HG03039 (cell line): ENCODE measurements at regions not wholly inside any gene's neighbourhood (a gene's known extent, or its start where the extent isn't known, plus 50 kb on each side); places are given as distances from the start of the nearest gene placed in this dataset.

Experiments
- ATAC-seq: cut with Tn5 transposase; IDR thresholded peaks from one replicate; pipeline ENCODE4 v1.9.1; 2021; ENCODE audit warnings: mild to moderate bottlenecking, moderate library complexity; ENCODE audit not compliant: unreplicated experiment

DNA sequence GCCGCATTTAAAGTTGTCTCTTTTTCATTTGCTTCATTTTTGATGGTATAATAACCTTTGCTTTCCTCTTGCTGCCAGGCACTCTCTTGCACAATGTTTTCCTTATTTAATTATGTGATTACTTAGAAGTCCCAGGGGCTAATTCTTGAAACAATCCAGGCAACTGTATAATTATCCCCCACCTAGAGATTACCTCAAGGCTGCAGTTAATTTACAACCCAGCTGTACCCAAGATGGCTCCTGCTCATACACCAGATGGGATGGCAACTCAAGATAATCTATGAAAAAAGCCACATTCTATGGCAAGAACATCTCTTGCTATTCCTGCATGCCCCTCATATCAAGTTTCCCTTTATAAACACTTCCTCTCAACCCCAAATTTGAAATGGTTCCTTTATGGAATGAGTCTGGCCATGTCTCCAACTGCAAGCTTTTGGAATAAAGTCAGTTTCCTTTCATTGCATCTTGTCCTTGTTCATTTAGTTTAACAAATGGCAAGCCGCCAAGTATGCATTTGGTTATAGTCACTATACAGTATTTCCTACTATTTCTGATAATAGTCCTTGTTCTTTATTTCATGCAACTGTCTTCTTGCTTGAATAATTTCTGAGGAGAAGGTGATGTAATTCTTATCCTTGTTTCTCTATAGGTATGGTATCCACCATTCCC is 1042.6 kb downstream of the PLA2G4A start:
- ATAC-seq = no peak

DNA sequence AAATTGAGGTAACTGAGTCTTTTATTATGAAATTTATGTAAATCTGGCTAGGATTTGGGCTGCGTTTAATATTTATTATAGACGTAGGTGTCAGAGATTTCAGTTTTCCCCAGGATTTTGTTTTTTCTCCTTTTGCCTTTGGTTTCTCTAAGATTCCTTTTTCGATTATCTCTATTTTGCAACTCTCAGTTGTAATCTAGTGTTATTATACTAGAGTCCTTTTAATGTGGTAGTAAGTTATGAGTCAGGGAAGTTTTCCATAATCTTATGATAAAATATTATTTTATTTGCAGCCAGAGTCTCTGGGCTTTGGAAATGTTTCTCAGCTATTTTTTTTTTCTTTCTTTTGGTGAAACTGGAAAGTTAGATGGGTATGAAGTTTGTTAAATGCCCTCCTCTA is 1043.8 kb downstream of the PLA2G4A start:
- ATAC-seq = no peak

DNA sequence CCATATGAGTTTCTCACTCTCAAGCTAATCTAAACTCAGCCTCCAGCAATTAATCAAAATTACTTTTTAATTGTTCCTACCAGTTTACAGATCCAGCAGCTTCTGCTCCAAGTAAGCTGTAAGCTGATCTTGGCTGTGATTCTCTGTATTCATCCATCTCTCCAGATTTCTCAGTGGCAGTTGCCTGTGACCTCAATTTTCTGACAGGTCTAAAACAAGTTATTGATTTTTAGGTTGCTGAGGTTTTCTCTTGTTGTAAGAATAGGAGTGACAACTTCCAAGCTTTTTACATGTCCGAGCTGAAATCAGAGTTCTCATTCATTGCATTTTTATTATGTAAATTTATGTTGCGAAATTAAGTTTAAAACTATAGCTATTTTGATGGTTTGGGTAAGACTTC is 1044.4 kb downstream of the PLA2G4A start:
- ATAC-seq = no peak

DNA sequence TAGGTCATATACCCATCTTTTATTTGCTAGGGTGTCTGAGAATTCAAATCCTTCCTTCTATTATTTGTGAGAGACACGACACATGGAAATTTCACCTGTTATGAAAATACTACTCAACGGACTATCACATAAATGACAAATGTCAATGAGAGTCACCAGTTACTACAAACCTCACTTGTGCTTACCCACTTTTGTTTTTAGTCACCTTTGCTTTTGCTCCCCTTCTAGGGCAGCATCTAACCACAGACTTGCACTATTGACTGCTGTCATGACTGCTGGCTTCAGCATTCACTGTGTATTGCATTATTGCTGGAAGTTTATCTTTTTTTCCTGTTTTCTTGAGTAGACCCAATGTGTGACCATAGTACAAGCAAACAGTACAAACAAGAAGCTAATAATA is 1048.0 kb downstream of the PLA2G4A start:
- ATAC-seq = no peak

DNA sequence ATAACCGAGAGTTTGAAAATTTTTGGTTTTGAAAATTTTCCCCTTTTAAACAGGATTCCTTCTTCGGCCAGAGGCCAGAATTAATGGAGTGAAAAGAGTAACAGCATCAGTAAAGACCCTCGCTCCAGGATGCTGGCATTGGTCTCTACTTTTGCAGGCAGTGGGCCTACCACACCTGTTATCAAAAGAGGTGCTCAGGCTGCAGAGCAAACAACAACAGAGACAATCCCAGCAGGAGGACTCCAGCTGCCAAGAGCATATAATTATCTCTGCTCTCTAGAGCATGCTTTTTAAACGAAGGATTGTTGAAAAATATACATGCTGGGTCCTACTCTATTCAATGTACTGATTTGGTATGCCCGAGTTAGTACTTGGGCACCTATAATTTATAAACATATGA is 1048.5 kb downstream of the PLA2G4A start:
- no peak for ATAC-seq

DNA sequence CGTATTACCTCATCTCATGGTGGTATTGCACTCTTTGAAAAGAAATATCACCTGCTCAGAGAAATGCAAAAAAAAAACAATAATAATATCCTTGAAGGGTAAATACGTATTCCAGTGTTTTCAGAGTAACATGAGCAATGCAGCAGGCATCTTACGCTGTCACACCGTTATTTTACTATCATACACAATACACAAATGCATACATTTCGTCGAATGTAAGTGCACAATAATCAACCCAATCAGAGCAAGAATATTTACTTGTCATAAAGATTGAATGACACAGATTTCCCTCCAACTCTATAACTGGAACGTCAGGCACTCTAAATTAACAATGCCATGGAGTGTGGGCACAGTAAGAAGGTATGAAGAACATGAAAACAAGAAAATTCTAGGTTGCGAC is 1050.1 kb downstream of the PLA2G4A start:
- no peak for ATAC-seq

DNA sequence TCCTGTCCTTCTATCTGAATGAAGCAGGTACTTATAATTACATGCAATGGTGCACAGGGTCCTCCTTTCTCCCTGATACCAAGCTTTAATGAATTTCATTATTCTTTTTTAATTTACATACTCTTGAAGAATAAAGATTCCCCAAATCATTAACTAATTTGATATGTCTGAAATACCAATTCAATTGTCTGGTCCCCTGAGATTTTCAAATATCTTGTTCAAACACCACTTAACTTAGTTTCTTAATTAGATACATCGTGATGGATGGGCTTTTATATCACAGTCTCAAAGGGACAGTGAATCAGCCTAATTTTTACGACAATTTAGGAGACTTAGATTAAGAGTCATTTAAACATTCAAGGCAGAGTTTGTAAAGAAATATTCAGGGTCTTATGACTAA is 1054.6 kb downstream of the PLA2G4A start:
- no peak for ATAC-seq

DNA sequence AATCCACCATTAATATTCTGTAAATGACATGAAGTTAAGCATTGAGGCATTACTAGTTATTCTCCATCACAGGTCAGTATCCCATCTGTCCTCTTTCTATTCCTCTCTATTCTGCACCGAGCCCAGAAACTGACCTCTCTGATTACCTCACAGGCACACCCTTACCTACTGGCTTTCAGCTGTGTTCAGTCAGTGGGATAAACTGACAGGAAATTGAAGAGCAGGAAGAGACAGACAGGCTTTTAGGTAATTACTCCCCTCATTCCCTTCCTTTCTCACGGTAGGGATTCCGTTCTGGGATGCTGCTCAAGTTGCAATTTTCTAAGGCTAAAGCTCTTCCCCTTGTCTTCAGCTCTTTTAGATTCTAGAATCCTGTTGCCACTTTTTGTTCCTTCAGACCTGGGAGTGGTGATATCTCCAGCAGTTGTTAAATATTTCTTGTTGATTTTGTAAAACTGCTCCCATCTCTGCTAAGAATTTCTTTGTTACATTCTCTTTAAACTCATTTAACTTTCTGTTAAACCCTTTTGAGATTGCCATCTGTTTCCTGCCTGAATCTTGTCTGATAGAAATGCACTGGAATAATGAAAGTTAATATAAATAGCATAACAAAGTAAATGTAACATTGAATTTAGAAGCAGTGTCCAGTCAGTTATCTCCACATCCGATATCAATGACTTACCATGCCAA is 1063.4 kb downstream of the PLA2G4A start:
- no peak for ATAC-seq

DNA sequence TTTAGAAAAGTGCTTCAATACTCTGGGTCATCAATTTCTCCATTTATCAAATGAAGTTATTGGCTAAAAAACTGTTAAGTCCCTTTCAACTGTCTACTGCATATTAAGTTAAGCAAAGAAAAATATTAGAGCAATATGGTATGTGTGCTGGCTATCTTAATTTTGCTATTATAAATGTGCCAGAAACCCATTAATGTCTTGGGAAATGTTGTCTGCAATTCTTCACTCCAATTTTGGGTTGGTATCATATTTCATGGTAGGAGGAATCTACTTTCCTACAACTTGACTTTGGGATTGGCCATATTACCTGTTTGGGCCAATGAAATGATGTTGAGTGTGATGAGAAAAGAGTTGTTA is 1063.9 kb downstream of the PLA2G4A start:
- no peak for ATAC-seq

DNA sequence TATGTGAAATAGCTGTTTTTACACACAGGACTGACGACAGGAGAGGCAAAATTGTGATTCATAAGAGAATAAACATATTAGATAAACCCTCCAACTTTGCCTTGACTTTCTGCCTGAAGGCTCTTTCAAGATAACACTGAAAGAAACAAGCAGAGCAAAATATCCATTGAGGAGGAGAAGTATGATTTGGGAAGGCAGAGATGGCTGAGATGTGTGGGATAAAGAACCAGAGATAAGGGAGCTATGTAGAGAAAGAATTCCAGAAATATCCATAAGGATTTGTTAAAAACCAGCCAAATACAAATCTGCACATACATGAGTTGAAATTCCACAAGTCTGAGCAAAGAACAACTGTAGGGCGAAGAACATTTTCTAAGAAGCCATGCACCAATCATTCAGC is 1064.7 kb downstream of the PLA2G4A start:
- ATAC-seq = no peak

DNA sequence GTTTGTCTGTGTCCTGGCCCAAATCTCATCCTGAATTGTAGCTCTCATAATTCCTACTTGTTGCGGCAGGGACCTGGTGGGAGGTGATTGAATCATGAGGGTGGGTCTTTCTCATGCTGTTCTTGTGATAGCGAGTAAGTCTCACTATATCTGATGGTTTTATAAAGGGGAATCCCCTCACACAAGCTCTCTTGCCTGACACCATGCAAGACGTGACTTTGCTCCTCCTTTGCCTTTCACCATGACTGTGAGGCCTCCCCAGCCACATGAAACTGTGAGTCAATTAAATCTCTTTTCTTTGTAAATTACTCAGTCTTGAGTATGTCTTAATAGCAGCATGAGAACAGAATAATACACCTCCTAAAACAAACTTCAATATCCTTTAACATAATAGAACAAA is 1065.6 kb downstream of the PLA2G4A start:
- ATAC-seq = no peak

DNA sequence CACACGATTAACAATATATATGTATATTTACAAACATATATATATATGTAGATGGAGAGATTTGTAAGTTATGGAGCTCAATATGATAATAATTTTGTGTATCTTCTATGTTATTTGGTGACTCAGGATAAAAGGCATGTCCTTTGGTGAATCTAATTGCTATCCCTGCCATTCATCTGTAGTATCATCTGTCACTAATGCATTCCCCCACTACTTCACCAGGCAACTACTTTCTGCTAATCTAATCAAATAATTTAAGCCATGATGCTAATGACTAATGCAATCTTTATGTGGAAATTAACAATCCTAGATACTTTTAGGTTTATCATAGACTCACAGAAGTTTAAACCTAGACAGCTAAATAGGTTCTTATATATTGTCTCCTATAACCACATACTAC is 1074.5 kb downstream of the PLA2G4A start:
- ATAC-seq = no peak

DNA sequence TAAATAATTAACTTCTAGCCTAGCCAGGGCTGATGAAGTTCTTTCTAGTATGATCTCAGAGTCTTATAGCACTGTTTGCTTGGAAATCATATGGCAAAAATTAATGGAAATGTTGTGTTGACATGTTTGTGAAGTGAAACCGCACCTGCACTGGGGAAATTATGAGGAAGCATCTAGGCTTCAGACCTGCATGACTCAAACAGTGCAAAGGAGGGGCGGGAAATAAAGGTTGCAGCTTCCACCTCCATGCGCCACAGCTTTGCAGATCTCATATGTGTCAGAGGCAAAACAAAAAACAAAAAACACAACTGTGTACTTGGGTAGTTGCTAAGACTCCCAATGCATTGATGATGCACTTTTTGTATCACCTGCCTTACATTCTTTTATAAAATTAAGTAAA is 1080.6 kb downstream of the PLA2G4A start:
- ATAC-seq = no peak

DNA sequence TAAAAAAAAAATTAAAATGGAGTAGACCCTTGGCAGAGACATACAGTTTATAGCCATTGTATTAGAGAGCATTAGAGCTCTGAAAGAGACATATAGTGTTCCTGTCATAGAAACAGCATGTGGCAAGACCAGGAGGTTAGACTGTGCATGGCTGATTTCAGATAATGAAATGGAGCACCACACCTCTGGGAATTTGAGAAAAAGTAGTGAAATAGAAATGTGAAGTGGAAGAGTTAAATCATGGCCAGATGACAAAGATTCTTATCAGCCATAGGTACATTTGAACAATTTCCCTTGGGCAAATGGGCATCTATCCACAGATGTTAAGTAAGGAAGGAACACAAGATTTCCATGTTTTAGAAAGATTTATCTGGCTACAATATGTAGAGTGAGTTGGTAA is 1083.1 kb downstream of the PLA2G4A start:
- no peak for ATAC-seq

DNA sequence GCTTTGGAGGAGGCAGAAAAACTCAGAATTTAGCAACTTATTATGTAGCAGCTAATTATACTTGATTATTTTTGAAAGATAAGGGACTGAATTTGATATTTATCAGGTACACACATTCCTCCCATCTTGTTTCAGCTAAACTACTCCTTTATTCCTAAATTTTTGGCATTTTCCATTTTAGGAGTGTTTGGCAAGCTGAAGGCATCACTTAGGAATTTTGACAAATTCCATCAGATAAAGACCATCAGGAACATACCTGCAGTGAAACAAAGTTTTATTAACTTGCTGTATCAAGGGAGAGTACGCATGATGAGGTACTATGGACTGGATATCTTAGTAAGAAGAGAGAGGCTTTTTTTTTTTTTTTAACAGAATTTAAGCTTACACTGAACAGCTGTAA is 1092.2 kb downstream of the PLA2G4A start:
- ATAC-seq = no peak

DNA sequence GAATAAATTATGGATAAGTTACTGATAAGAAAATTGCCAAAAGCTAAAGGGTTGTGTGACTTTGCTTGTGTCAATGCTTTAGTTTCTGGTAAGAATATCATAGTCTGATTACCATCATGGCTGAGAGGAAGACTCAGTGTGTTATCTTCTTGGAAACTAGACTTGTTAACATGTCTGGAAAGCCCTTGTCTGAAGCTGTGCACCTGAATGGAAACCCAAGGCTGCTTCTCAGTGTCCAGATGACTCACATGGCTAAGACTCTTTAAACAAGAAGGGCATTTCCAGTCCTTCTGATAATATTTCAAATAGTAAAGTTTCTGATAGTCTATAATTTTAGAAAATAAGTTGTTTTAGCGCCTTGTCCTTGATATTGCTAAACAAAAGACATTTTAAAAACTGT is 1092.7 kb downstream of the PLA2G4A start:
- no peak for ATAC-seq

DNA sequence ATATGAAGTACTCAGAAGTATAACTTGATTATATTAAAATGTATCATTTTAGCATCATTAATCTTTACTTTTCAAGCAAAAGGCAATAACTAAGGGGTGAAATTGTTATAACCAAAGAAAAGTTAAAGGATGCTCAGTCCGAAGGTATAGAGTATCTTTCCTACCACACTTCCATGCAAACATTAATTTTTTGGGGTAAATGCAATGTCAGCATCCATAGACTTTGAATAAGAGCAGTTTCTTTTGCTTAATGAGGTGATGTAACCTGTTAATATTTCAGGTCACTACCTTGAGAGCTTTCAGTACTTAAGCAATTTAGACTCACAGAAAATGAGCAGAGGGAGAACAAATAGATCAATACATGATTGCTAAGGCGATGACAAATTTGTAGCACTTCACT is 1093.5 kb downstream of the PLA2G4A start:
- no peak for ATAC-seq

DNA sequence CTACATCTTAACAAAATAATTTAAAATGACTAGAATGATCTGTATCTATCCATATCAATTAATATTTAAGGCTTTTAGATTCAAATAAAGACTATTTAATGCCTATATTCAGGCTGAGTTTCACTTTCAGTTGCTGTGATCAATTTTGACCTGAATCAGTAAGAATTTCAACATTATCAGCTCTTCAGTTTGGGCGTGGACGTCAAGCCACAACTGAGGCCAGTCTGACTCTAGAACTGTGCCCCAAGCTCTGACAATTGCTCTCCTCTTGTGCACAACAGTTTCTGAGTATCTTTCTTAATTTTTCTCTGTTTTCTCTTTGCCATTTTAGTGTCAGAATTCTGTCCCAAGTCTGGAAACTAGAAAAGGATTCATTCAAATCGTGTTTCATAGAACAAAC is 1095.5 kb downstream of the PLA2G4A start:
- ATAC-seq = no peak

DNA sequence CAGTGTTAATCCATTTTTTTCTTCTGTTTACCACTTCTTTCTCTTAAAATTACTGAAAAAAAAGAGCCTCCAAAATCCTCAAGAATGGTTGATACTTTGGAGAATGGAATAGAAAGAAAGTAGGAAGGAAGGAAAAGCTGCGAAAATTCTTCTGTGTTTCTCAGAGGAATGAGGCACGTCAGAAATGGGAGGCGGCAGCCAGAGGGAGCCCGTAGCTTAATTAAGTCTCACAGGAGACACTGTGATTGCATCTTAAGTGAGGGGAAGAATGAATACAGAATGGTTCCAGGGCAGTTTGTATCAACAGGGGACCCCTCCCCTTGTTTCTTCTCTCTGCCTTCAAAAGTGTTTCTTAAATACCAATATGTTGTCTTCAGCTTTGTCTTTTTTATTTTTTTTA is 1099.5 kb downstream of the PLA2G4A start:
- ATAC-seq = no peak

DNA sequence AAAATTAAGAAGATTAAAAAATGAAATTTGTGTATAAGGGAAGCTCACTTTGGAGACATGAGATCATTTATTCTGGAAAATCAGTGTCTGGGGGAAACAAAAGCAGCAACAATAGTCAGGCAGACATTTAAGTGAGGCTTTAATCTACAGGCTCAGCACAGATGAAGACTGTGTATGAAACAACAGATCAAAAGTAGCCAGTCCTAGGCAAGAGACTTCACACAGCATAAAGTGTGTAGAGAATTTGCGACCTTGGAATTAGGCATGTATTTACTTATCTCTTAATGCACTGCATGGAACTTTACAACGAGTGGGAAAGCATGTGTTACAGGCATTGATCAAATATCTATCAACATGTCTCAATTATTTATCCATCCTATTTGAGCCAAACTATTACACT is 1099.9 kb downstream of the PLA2G4A start:
- no peak for ATAC-seq

DNA sequence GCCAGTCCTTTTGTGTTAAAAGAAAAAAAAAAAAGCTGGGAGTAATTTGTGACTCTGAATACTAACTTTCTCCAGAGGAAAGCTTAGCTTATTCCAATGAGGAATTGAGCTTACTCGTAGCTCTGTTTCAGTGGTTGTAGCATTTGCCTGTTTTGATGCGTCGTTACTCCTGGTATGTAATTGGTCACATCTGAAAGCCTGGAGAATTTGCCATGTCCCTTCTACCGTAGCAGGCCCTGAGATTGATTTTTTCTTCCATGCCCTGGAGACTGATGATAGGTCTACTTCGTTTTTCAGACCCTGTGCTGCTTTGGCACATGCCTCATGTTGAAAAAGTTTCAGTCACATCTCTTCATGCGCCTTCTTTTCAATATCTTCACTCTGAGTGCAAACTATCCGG is 1103.0 kb downstream of the PLA2G4A start:
- ATAC-seq = no peak

DNA sequence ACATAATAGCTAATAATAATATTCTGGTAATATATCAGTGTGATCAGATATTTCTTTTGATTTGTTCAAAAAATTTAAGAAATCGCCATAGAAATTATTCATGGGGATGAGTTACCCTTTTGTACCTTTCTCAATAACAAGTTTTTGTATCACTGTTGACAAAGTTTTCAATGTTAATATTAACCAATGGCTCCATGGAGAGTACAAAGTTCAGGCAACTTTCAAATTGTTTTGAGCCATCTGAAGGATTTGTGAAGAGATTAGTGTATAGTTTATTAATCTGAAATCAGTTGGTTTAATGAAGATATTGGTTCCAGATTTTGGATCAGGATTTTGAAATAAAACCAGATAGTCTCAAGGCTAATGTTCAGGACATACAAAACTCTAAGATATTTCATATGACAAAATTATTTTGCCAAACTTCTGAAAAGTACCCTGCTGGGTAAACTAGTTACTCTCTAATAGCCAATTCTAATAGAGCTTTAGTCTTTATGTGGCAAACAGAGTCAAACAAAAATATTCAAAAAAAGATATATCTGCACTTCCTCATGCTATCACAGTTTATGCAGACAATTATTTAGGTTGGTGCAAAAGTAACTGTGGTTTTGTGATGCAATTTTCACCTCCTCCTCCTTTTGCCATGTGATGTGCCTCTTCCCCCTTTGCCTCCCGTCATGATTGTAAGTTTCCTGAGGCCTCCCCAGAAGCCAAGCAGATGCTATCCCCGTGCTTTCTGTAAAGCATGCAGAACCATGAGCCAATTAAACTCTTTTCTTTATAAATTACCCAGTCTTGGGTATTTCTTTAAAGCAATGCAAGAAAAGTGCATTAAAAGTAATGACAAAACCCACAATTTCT is 1105.0 kb downstream of the PLA2G4A start:
- ATAC-seq = no peak
